ENCODE measurements at regions not wholly inside any gene's neighbourhood (a gene's known extent, or its start where the extent isn't known, plus 50 kb on each side); places are given as distances from the start of the nearest gene placed in this dataset.

DNA sequence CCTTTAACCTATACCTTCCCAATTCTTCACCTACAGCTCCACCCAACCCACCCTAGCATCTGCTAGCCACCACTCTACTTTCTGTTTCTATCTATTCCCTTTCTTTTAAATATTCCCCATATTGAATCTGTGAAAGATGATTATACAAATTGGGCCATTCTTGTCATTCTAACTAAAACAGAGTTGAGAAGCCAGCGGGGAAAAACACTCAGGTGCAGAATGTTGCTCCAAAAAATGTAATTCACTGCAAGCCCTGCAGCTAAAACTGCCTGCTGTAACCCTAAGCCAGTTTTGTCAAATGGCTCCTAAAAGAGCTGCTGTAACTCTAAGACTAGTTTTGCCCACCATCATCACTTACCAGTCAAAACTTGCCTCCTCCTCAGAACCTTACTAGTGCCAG lies 1468.6 kb upstream of the MIR17HG start:
- no peak overlapping the region for H3K27ac ChIP-seq
- no peaks in the 10 kb centered on the region for H3K27me3 ChIP-seq
- H3K4me1 ChIP-seq, result no peaks in the 10 kb centered on the region
- no peak overlapping the region for H3K4me3 ChIP-seq
- intact Hi-C loops (cut with DNase I), result no loop called here
- no peaks in the 10 kb centered on the region for H3K36me3 ChIP-seq
- TF ChIP-seq POLR2AphosphoS5 (IDR thresholded peaks at IDR 0.05; ENCODE audit: insufficient read depth in 1 of 2, low read depth in 1 of 2), result no peak
- DNase-seq (ENCODE audit: extremely low spot score in 2 of 2), result no peak
- no peaks in the 10 kb centered on the region for H3K9me3 ChIP-seq

DNA sequence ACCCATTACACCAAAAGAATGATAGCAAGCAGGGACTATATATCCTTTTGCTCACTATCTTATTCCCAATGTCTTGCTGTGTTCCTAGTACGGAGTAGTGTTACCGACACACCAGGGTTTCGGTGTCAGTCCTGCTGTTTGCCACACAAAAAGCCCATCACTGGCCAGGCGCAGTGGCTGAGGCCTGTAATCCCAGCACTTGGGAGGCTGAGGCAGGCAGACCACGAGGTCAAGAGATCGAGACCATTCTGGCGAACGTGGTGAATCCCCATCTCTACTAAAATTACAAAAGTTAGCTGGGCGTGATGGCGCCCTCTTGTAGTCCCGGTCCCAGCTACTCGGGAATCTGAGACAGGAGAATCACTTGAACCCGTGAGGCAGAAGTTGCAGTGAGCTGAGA lies 1467.3 kb upstream of the MIR17HG start:
- intact Hi-C loops (cut with DNase I), result no loop called here
- Histone ChIP-seq H3K27me3 (no peaks in the 10 kb centered on the region), H3K36me3 (no peaks in the 10 kb centered on the region), H3K27ac (no peak overlapping the region), H3K4me1 (no peaks in the 10 kb centered on the region), H3K4me3 (no peak overlapping the region), H3K9me3 (no peaks in the 10 kb centered on the region)
- TF ChIP-seq, protein P1, sequence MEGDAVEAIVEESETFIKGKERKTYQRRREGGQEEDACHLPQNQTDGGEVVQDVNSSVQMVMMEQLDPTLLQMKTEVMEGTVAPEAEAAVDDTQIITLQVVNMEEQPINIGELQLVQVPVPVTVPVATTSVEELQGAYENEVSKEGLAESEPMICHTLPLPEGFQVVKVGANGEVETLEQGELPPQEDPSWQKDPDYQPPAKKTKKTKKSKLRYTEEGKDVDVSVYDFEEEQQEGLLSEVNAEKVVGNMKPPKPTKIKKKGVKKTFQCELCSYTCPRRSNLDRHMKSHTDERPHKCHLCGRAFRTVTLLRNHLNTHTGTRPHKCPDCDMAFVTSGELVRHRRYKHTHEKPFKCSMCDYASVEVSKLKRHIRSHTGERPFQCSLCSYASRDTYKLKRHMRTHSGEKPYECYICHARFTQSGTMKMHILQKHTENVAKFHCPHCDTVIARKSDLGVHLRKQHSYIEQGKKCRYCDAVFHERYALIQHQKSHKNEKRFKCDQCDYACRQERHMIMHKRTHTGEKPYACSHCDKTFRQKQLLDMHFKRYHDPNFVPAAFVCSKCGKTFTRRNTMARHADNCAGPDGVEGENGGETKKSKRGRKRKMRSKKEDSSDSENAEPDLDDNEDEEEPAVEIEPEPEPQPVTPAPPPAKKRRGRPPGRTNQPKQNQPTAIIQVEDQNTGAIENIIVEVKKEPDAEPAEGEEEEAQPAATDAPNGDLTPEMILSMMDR (IDR thresholded peaks at IDR 0.05), result no peak
- TF ChIP-seq POLR2AphosphoS5 (IDR thresholded peaks at IDR 0.05; ENCODE audit: insufficient read depth in 1 of 2, low read depth in 1 of 2) (no peak), POLR2A (IDR thresholded peaks at IDR 0.05) (no peak)
- no peak for DNase-seq (ENCODE audit: extremely low spot score in 2 of 2)

DNA sequence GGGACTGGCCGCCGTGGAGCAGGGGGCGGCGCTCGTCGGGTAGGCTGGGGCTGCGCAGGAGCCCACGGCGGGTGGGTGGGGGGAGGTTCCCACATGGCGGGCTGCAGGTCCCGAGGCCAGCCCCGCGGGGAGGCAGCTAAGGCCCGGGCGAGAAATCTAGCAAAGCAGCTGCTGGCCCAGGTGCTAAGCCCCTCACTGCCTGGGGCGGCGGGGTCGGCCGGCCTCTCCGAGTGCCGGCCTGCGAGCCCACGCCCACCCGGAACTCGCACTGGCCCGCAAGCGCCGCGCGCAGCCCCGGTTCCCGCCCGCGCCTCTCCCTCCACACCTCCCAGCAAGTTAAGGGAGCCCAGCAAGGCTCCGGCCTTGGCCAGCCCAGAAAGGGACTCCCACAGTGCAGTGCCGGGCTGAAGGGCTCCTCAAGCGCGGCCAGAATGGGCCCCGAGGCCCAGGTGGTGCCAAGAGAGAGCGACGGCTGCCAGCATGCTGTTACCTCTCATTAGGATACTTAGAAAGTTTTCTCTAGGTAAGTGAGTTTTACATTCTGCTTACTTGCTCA lies 1463.5 kb upstream of the MIR17HG start:
- H3K9me3 ChIP-seq, result no peaks in the 10 kb centered on the region
- H3K27me3 ChIP-seq, result no peaks in the 10 kb centered on the region
- TF ChIP-seq POLR2A (IDR thresholded peaks at IDR 0.05) (no peak), POLR2AphosphoS5 (IDR thresholded peaks at IDR 0.05; ENCODE audit: insufficient read depth in 1 of 2, low read depth in 1 of 2) (no peak)
- TF ChIP-seq, protein P1 (IDR thresholded peaks at IDR 0.05), result no peak
- no peaks in the 10 kb centered on the region for H3K36me3 ChIP-seq
- no peak overlapping the region for H3K27ac ChIP-seq
- DNase-seq (ENCODE audit: extremely low spot score in 2 of 2), result no peak
- no peaks in the 10 kb centered on the region for H3K4me1 ChIP-seq
- intact Hi-C loops (cut with DNase I), result no loop called here
- H3K4me3 ChIP-seq, result no peak overlapping the region

DNA sequence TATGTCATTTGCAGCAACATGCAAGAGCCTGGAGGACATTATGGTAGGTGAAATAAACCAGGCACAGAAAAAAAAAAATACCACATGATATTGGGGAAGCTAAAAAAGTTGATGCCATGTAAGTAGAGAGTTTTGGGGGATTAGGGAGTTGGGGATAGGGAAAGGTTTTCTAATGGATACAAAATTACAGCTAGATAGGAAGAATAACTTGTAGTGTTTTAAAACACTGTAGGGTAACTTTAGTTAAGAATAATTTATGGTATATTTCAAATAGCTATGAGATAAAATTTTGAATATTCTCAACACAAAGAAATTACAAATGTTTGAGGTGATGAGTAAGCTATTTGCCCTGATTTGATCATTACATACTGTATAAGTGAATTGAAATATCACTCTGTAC lies 1456.7 kb upstream of the MIR17HG start:
- DNase-seq (ENCODE audit: extremely low spot score in 2 of 2), result no peak
- H3K36me3 ChIP-seq, result no peaks in the 10 kb centered on the region
- no peak for TF ChIP-seq POLR2AphosphoS5 (IDR thresholded peaks at IDR 0.05; ENCODE audit: insufficient read depth in 1 of 2, low read depth in 1 of 2)
- TF ChIP-seq POLR2A (IDR thresholded peaks at IDR 0.05), result no peak
- TF ChIP-seq, protein P1 (IDR thresholded peaks at IDR 0.05), result no peak
- H3K27ac ChIP-seq, result no peak overlapping the region
- intact Hi-C loops (cut with DNase I), result no loop called here
- no peaks in the 10 kb centered on the region for H3K27me3 ChIP-seq
- no peaks in the 10 kb centered on the region for H3K4me1 ChIP-seq
- H3K9me3 ChIP-seq, result no peaks in the 10 kb centered on the region
- H3K4me3 ChIP-seq, result no peak overlapping the region

DNA sequence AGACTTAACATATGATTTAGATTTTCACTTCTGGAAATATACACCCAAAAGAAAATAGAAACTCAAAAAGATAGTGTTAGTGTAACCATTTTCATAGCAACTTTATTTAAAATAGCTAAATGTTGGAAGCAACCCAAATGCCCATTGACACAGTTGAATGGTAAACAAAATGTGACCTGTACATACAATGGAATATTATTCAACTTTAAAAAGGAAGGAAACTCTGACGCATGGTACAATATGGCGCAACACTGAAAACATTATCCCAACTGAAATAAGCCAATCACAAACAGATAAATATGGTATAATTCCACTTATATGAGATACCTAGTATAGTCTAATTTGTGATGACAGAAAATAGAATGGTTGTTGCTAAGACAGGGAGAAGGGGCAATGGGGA lies 1456.1 kb upstream of the MIR17HG start:
- no peak overlapping the region for H3K4me3 ChIP-seq
- TF ChIP-seq POLR2A (IDR thresholded peaks at IDR 0.05) (no peak), POLR2AphosphoS5 (IDR thresholded peaks at IDR 0.05; ENCODE audit: insufficient read depth in 1 of 2, low read depth in 1 of 2) (no peak)
- TF ChIP-seq, protein P1 (IDR thresholded peaks at IDR 0.05), result no peak

More for the DNA sequence above, 1456.1 kb upstream of the MIR17HG start:
- Histone ChIP-seq H3K27me3 (no peaks in the 10 kb centered on the region), H3K36me3 (no peaks in the 10 kb centered on the region), H3K4me1 (no peaks in the 10 kb centered on the region), H3K9me3 (no peaks in the 10 kb centered on the region), H3K27ac (no peak overlapping the region)
- intact Hi-C loops (cut with DNase I), result no loop called here
- no peak for DNase-seq (ENCODE audit: extremely low spot score in 2 of 2)

All from vagina (tissue), 2 donors.